HEK293T (cell line): ENCODE measurements at regions not wholly inside any gene's neighbourhood (a gene's known extent, or its start where the extent isn't known, plus 50 kb on each side); places are given as distances from the start of the nearest gene placed in this dataset.
"Not testable (repeated sequence)": the region's sequence is repeated elsewhere in the genome, so short reads cannot be mapped to it uniquely, and the experiment has no call there.

Experiments used
- CTCF ChIA-PET: fragments of 350-600 bp; formaldehyde crosslinking; extraction: SDS; loops from one replicate; lab custom pipeline; 2021; ENCODE audit warnings: antibody characterized with exemption, inconsistent platforms; lab: Yijun Ruan, JAX
- POLR2A ChIA-PET: fragments of 350-600 bp; formaldehyde crosslinking; extraction: SDS; loops from one replicate; lab custom pipeline; 2020; ENCODE audit warnings: antibody characterized with exemption, inconsistent platforms; lab: Yijun Ruan, JAX
- DNase-seq: peaks from one replicate; pipeline ENCODE4 v3.0.0; 2012; ENCODE audit warnings: mixed read lengths; ENCODE audit errors: extremely low spot score
- ARNT ChIP-seq: fragments of 450-650 bp; IDR thresholded peaks from 2 replicates; pipeline ENCODE4 v1.6.1; 2017; ENCODE audit warnings: mild to moderate bottlenecking
- BHLHE40 ChIP-seq: fragments of 450-650 bp; IDR thresholded peaks from 2 replicates; pipeline ENCODE4 v1.6.1; 2016; ENCODE audit warnings: mild to moderate bottlenecking, moderate library complexity, borderline replicate concordance
- CTBP1 ChIP-seq: fragments of 450-650 bp; IDR thresholded peaks from 2 replicates; pipeline ENCODE4 v1.6.1; 2016; ENCODE audit warnings: borderline replicate concordance
- ELF4 ChIP-seq: fragments of 450-650 bp; IDR thresholded peaks from 2 replicates; pipeline ENCODE4 v1.6.1; 2017; ENCODE audit warnings: antibody characterized with exemption
- FOXA1 ChIP-seq: fragments of 450-650 bp; IDR thresholded peaks from 2 replicates; pipeline ENCODE4 v1.6.1; 2016; ENCODE audit warnings: mild to moderate bottlenecking
- FOXK2 ChIP-seq: fragments of 450-650 bp; IDR thresholded peaks from 2 replicates; pipeline ENCODE4 v1.6.1; 2016; ENCODE audit warnings: mild to moderate bottlenecking
- FOXM1 ChIP-seq: fragments of 450-650 bp; IDR thresholded peaks from 2 replicates; pipeline ENCODE4 v1.6.1; 2017; ENCODE audit warnings: mild to moderate bottlenecking, borderline replicate concordance
- HDGF ChIP-seq: fragments of 450-650 bp; IDR thresholded peaks from 2 replicates; pipeline ENCODE4 v1.6.1; 2017; ENCODE audit warnings: antibody characterized with exemption, borderline replicate concordance
- L3MBTL2 ChIP-seq: fragments of 450-650 bp; conservative IDR thresholded peaks from 2 replicates; pipeline ENCODE4 v1.6.1; 2016; ENCODE audit warnings: mild to moderate bottlenecking
- LEF1 ChIP-seq: fragments of 450-650 bp; IDR thresholded peaks from 2 replicates; pipeline ENCODE4 v1.6.1; 2017; ENCODE audit warnings: mild to moderate bottlenecking, borderline replicate concordance
- NFRKB ChIP-seq: fragments of 450-650 bp; IDR thresholded peaks from 2 replicates; pipeline ENCODE4 v1.6.1; 2016; ENCODE audit warnings: mild to moderate bottlenecking, moderate library complexity
- SP1 ChIP-seq: fragments of 450-650 bp; IDR thresholded peaks from 2 replicates; pipeline ENCODE4 v1.6.1; 2017
- SUZ12 ChIP-seq: fragments of 450-650 bp; IDR thresholded peaks from 2 replicates; pipeline ENCODE4 v1.6.1; 2016; ENCODE audit warnings: mild to moderate bottlenecking
- TARDBP ChIP-seq: fragments of 450-650 bp; IDR thresholded peaks from 2 replicates; pipeline ENCODE4 v1.6.1; 2016
- ZNF384 ChIP-seq: fragments of 450-650 bp; IDR thresholded peaks from 2 replicates; pipeline ENCODE4 v1.6.1; 2016
- TF ChIP-seq, protein P1 (sequence below): fragments of 450-650 bp; IDR thresholded peaks from 2 replicates; pipeline ENCODE4 v1.6.1; 2016

GRCh38 chr2:194077366-194077765 lies 1579.7 kb upstream of the SLC39A10 start:
- ChIA-PET CTCF (no interaction called here), POLR2A (no interaction called here)
- TF ChIP-seq LEF1, result no peak
- TF ChIP-seq ARNT, result no peak
- TF ChIP-seq SUZ12, result no peak
- TF ChIP-seq, protein P1, sequence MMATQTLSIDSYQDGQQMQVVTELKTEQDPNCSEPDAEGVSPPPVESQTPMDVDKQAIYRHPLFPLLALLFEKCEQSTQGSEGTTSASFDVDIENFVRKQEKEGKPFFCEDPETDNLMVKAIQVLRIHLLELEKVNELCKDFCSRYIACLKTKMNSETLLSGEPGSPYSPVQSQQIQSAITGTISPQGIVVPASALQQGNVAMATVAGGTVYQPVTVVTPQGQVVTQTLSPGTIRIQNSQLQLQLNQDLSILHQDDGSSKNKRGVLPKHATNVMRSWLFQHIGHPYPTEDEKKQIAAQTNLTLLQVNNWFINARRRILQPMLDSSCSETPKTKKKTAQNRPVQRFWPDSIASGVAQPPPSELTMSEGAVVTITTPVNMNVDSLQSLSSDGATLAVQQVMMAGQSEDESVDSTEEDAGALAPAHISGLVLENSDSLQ, result no peak
- DNase-seq, result no peak

- ChIA-PET CTCF (no interaction called here), POLR2A (no interaction called here)
- no peak for DNase-seq
- TF ChIP-seq SP1 (no peak), BHLHE40 (no peak), LEF1 (no peak), ELF4 (no peak), NFRKB (no peak), SUZ12 (no peak), FOXK2 (no peak), CTBP1 (no peak), L3MBTL2 (no peak), FOXA1 (no peak)
- TF ChIP-seq, protein P1, result no peak
Measured at GRCh38 chr2:194062401-194062800, 1594.6 kb upstream of the SLC39A10 start.

DNA sequence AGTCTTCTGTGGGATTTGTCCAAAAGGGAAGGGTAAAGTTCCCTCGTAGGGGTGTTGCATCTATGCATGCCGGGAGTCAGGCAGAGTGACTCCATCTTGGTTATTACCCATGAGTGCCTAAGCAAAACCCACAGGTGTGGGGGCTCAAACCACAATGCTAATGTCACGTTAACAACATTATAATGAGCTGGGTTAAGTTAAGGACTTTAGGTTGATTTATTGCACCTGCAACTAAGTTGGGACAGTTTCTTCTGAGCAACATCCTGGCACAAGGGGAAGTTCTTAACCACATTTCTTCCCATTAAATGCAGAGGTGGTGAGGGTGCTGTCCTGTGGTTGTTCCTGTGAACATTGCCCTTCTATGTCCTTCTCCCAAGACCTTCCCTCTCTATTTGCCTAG lies 1596.8 kb upstream of the SLC39A10 start:
- ChIA-PET POLR2A (no interaction called here), CTCF (no interaction called here)
- TF ChIP-seq ELF4 (no peak), ARNT (no peak), CTBP1 (no peak), L3MBTL2 (no peak), ZNF384 (no peak), SP1 (no peak), BHLHE40 (no peak), FOXA1 (no peak), NFRKB (no peak), SUZ12 (no peak), LEF1 (no peak), FOXK2 (no peak), FOXM1 (no peak), TARDBP (no peak), HDGF (no peak)
- TF ChIP-seq, protein P1, result no peak
- DNase-seq, result no peak

DNA sequence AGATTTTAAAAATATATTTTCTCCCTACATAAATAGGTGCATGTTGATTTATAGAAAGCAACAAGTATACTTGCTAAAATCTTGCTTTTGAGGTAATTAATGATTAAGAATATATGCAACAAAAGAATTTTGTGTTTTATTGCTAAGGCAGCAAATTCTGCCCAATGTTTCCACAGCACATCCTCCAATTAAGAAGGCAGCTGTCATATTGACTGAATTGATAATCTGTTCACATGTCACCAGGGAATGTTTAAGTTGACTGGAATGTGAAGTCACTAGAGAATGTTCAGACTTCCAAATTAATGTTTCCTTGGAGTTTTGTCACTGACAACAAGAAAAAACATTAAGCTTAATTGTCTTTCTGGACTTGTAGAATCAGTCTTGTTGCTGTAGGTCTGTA lies 1602.7 kb upstream of the SLC39A10 start:
- TF ChIP-seq HDGF, result no peak
- TF ChIP-seq SUZ12, result no peak
- TF ChIP-seq ARNT, result no peak
- no peak for TF ChIP-seq FOXK2
- no peak for TF ChIP-seq FOXA1
- no peak for TF ChIP-seq LEF1
- TF ChIP-seq BHLHE40, result no peak
- no peak for TF ChIP-seq NFRKB
- TF ChIP-seq ZNF384, result no peak
- TF ChIP-seq FOXM1, result no peak
- TF ChIP-seq, protein P1, result no peak
- no peak for TF ChIP-seq CTBP1
- TF ChIP-seq SP1, result no peak
- no peak for TF ChIP-seq TARDBP
- TF ChIP-seq ELF4, result no peak
- TF ChIP-seq L3MBTL2, result no peak
- no peak for DNase-seq
- POLR2A ChIA-PET, result no interaction called here
- CTCF ChIA-PET, result no interaction called here

GRCh38 chr2:194044321-194044720 lies 1612.7 kb upstream of the SLC39A10 start:
- TF ChIP-seq ZNF384 (no peak), SP1 (no peak), HDGF (no peak), FOXM1 (no peak), SUZ12 (no peak), FOXK2 (no peak), LEF1 (no peak), ELF4 (no peak), CTBP1 (no peak), ARNT (no peak), NFRKB (no peak), FOXA1 (no peak), BHLHE40 (no peak), L3MBTL2 (no peak), TARDBP (no peak)
- TF ChIP-seq, protein P1, result no peak
- POLR2A ChIA-PET, result no interaction called here
- CTCF ChIA-PET, result no interaction called here
- no peak for DNase-seq

DNA sequence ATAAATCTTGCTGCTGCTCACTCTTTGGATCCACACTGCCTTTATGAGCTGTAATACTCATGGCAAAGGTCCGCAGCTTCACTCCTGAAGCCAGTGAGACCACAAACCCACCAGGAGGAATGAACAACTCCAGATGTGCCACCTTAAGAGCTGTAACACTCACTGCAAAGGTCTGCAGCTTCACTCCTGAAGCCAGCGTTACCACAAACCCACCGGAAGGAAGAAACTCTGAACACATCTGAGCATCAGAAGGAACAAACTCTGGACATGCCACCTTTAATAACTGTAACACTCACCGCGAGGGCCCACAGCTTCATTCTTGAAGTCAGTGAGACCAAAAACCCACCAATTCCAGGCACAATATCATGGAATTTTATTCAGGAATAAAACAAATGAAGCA lies 1635.9 kb upstream of the SLC39A10 start:
- DNase-seq, CTCF ChIA-PET, POLR2A ChIA-PET: not testable (repeated sequence)
